ENCODE measurements at regions not wholly inside any gene's neighbourhood (a gene's known extent, or its start where the extent isn't known, plus 50 kb on each side); places are given as distances from the start of the nearest gene placed in this dataset.

GRCh38 chr9:12463641-12464040 is 229.5 kb upstream of the TYRP1 start:
- no peak overlapping the region for H3K27ac ChIP-seq (ENCODE audit: insufficient read depth, low read length)
- DNase-seq (no peak), ATAC-seq (ENCODE audit: low read depth) (no peak)
- H4K20me1 ChIP-seq (ENCODE audit: insufficient read depth, low read length) = no peaks in the 10 kb centered on the region
- H3K18ac ChIP-seq (ENCODE audit: low read depth, low read length) = no peak overlapping the region
- H2BK5ac ChIP-seq (ENCODE audit: low read depth, low read length, poor library complexity, severe bottlenecking) = no peak overlapping the region
- no peak overlapping the region for H2AK9ac ChIP-seq (replicated peaks; ENCODE audit: low read depth, low read length, poor library complexity)
- no peak overlapping the region for H4K91ac ChIP-seq (ENCODE audit: insufficient read depth, low read depth, low read length)
- intact Hi-C loops (cut with micrococcal nuclease) (no loop called here), dilution Hi-C loops (cut with HindIII; ENCODE audit: low sequenced_read_pairs, unreplicated experiment) (no loop called here), in situ Hi-C loops (cut with MboI; ENCODE audit: low sequenced_read_pairs) (no loop called here)
- H3K4ac ChIP-seq (ENCODE audit: low read depth, low read length) = no peak overlapping the region
- TF ChIP-seq FOS (IDR thresholded peaks at IDR 0.05; ENCODE audit: low read depth, low read length) (no peak), CTCF (conservative IDR thresholded peaks at IDR 0.05; ENCODE audit: low read depth, low read length) (no peak), POLR2A (IDR thresholded peaks at IDR 0.05; ENCODE audit: low read depth, low read length) (no peak), ELK1 (IDR thresholded peaks at IDR 0.05; ENCODE audit: borderline replicate concordance, low read depth, low read length) (no peak), MAFK (IDR thresholded peaks at IDR 0.05; ENCODE audit: low read depth, low read length) (no peak), CEBPB (IDR thresholded peaks at IDR 0.05; ENCODE audit: low read depth, low read length) (no peak)
- no peak overlapping the region for H2BK120ac ChIP-seq (ENCODE audit: low read depth, low read length)
- no peaks in the 10 kb centered on the region for H3K9me3 ChIP-seq (ENCODE audit: control insufficient read depth, insufficient read depth, low read length)
- ChIA-PET POLR2A (ENCODE audit: unreplicated experiment) (no interaction called here), CTCF (no interaction called here)
- H2BK15ac ChIP-seq (ENCODE audit: low read depth, low read length) = no peak overlapping the region
- no peaks in the 10 kb centered on the region for H3K27me3 ChIP-seq (ENCODE audit: control insufficient read depth, insufficient read depth, low read length)
- no CpG with 5 or more reads among the region's 3 CpGs for WGBS, 2 experiments (ENCODE audit: extremely low coverage in 2 of 2, insufficient read length in 1 of 2)
- H4K5ac ChIP-seq (ENCODE audit: low read depth, low read length) = no peak overlapping the region
- no peak overlapping the region for H4K8ac ChIP-seq (ENCODE audit: low read depth in 2 of 2, low read length in 2 of 2)
- H3K23ac ChIP-seq (ENCODE audit: low read depth, low read length) = no peak overlapping the region
- no peak overlapping the region for H3K9ac ChIP-seq (ENCODE audit: low read depth, low read length)
- no peaks in the 10 kb centered on the region for H3K79me1 ChIP-seq (ENCODE audit: low read depth in 1 of 2, low read length in 2 of 2)
- H3K56ac ChIP-seq (ENCODE audit: extremely low read depth, insufficient read depth, low read length) = no peak overlapping the region
- H3K4me2 ChIP-seq (ENCODE audit: low read depth, low read length) = no peak overlapping the region
- H2BK20ac ChIP-seq (ENCODE audit: low read depth, low read length) = no peak overlapping the region
- no peak overlapping the region for H3K14ac ChIP-seq (replicated peaks; ENCODE audit: low read depth, low read length)
- no peak overlapping the region for H2AFZ ChIP-seq (replicated peaks; ENCODE audit: low read length, poor library complexity)
- no TSS peak for BruUV-seq (replicated peaks)
- no peaks in the 10 kb centered on the region for H3K36me3 ChIP-seq (ENCODE audit: control insufficient read depth, insufficient read depth, low read length)
- H2AK5ac ChIP-seq (ENCODE audit: low read depth, low read length) = no peak overlapping the region
- no peak overlapping the region for H3K4me3 ChIP-seq (ENCODE audit: insufficient read depth, low read depth, low read length)
- H3K4me1 ChIP-seq (ENCODE audit: control insufficient read depth, insufficient read depth, low read length) = no peaks in the 10 kb centered on the region
- no peaks in the 10 kb centered on the region for H3K9me1 ChIP-seq (ENCODE audit: insufficient read depth, low read length)

Data from IMR-90 (cell line).